ENCODE measurements at regions not wholly inside any gene's neighbourhood (a gene's known extent, or its start where the extent isn't known, plus 50 kb on each side); places are given as distances from the start of the nearest gene placed in this dataset.

DNA sequence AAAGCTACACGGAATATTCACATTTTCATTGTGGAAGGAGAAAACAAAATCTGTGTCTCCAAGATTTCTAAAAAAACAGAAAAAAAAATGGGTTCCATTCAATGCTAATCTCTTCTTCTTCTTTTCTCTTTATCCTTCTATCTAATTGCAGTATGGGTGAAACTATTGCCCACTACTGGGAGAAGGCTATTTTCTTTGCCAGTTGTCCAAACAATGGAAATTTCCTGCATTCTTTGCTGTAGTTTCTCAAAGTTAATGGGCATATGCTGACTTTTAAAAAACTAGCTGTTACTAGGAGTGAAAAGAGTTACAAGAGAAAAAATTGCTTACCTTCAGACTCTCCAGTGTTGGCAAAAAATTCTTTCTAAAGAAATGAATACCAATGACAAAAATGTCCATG, 179.3 kb upstream of the ANKRD28 start:
- FAIRE-seq (no peak), DNase-seq (no peak)
- no peaks in the 10 kb centered on the region for H3K9me3 ChIP-seq (ENCODE audit: control insufficient read depth in 2 of 3, insufficient read depth in 1 of 3, low read length in 3 of 3)
- H3K36me3 ChIP-seq (ENCODE audit: control insufficient read depth in 2 of 3, insufficient read depth in 3 of 3, low read length in 3 of 3) = no peaks in the 10 kb centered on the region
- no peak overlapping the region for H3K9ac ChIP-seq (ENCODE audit: low read length in 3 of 3)
- no peak for TF ChIP-seq CTCF (IDR thresholded peaks at IDR 0.05; ENCODE audit: borderline replicate concordance, extremely low read depth, insufficient read depth)
- no peak overlapping the region for H3K27ac ChIP-seq (ENCODE audit: low read depth in 2 of 2, low read length in 2 of 2)
- H3K4me1 ChIP-seq (ENCODE audit: control insufficient read depth in 2 of 3, insufficient read depth in 2 of 3, low read depth in 1 of 3, low read length in 3 of 3) = no peaks in the 10 kb centered on the region
- H3K27me3 ChIP-seq (ENCODE audit: control insufficient read depth, insufficient read depth, low read length) = no peaks in the 10 kb centered on the region
- H3K4me3 ChIP-seq (ENCODE audit: low read length in 3 of 3) = no peak overlapping the region
- intact Hi-C loops (cut with DNase I) = no loop called here

DNA sequence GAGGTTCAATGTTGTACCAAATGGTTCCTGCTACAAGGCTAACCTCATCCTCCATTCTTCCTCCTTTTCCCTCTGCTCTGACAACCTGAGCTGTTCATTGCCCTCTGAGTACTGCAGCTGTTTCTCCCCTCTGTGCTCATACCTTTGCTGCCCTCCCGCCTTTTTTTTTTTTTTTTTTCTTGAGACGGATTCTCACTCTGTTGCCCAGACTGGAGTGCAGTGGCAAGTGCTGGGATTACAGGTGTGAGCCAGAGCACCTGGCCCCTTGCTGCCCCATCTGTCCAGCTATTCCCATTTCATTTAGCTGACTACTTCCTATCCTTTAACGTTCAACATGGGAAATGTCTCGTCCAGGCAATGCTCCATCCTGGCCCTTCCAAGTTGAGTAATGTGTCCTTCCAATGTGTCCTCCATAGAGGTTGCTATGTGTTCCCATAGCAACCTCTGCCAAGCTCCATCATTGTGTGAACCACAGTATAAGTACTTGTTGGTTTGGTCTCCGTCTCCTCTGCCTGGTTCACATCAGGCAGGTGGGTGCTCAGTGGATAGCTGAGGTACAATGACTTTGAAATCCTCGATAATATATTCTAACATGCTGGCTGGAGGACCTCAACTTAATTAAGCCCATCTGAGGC, 179.9 kb upstream of the ANKRD28 start:
- intact Hi-C loops (cut with DNase I) = no loop called here
- Histone ChIP-seq H3K9me3 (ENCODE audit: control insufficient read depth in 2 of 3, insufficient read depth in 1 of 3, low read length in 3 of 3) (no peaks in the 10 kb centered on the region), H3K27ac (ENCODE audit: low read depth in 2 of 2, low read length in 2 of 2) (no peak overlapping the region), H3K9ac (ENCODE audit: low read length in 3 of 3) (no peak overlapping the region), H3K27me3 (ENCODE audit: control insufficient read depth, insufficient read depth, low read length) (no peaks in the 10 kb centered on the region), H3K4me3 (ENCODE audit: low read length in 3 of 3) (no peak overlapping the region), H3K4me1 (ENCODE audit: control insufficient read depth in 2 of 3, insufficient read depth in 2 of 3, low read depth in 1 of 3, low read length in 3 of 3) (no peaks in the 10 kb centered on the region), H3K36me3 (ENCODE audit: control insufficient read depth in 2 of 3, insufficient read depth in 3 of 3, low read length in 3 of 3) (no peaks in the 10 kb centered on the region)
- no peak for TF ChIP-seq CTCF (IDR thresholded peaks at IDR 0.05; ENCODE audit: borderline replicate concordance, extremely low read depth, insufficient read depth)
- DNase-seq (no peak), FAIRE-seq (no peak)

DNA sequence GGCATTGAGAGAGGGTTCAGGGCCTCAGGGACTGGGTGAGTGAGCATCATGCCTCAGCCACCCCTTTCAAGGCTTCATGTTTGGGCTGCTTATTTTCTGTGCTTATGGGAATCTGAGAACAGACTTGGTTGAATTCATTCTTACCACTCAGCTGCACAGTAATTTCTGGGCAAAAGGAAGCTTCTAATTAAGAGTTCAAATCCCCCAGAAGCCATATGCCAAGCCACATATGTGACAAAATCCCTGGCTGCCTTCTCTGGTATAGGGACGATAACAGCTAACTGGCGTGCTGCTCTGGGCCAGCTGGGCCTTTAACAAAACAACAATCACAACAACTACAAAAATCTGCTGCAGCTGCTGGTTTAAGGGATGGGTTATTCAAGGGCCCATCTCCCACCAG, 181.0 kb upstream of the ANKRD28 start:
- Histone ChIP-seq H3K27me3 (ENCODE audit: control insufficient read depth, insufficient read depth, low read length) (no peaks in the 10 kb centered on the region), H3K4me3 (ENCODE audit: low read length in 3 of 3) (no peak overlapping the region), H3K9me3 (ENCODE audit: control insufficient read depth in 2 of 3, insufficient read depth in 1 of 3, low read length in 3 of 3) (no peaks in the 10 kb centered on the region), H3K36me3 (ENCODE audit: control insufficient read depth in 2 of 3, insufficient read depth in 3 of 3, low read length in 3 of 3) (no peaks in the 10 kb centered on the region), H3K4me1 (ENCODE audit: control insufficient read depth in 2 of 3, insufficient read depth in 2 of 3, low read depth in 1 of 3, low read length in 3 of 3) (no peaks in the 10 kb centered on the region), H3K27ac (ENCODE audit: low read depth in 2 of 2, low read length in 2 of 2) (no peak overlapping the region), H3K9ac (ENCODE audit: low read length in 3 of 3) (no peak overlapping the region)
- intact Hi-C loops (cut with DNase I) = no loop called here
- DNase-seq = no peak
- no peak for TF ChIP-seq CTCF (IDR thresholded peaks at IDR 0.05; ENCODE audit: borderline replicate concordance, extremely low read depth, insufficient read depth)
- FAIRE-seq = no peak

DNA sequence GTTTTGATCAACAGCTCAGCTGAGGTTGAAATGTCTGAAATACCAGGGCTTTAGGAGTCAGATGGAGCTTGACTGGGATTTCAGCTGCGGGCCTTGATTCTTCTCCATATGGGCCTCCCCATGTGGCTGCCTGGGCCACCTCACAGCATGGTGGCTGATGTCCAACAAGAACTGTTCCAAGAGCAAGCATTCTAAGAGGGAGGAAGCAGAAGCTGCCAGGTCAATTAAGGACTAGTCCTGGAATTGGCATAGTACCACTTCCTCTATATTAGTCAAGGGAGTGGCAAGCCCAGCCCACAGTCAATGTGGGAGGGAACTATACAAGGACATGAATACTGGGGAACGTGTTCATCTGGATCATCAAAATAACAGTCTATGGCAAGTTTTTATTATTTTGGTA, 181.7 kb upstream of the ANKRD28 start:
- Histone ChIP-seq H3K27me3 (ENCODE audit: control insufficient read depth, insufficient read depth, low read length) (no peaks in the 10 kb centered on the region), H3K9ac (ENCODE audit: low read length in 3 of 3) (no peak overlapping the region), H3K9me3 (ENCODE audit: control insufficient read depth in 2 of 3, insufficient read depth in 1 of 3, low read length in 3 of 3) (no peaks in the 10 kb centered on the region), H3K27ac (ENCODE audit: low read depth in 2 of 2, low read length in 2 of 2) (no peak overlapping the region), H3K36me3 (ENCODE audit: control insufficient read depth in 2 of 3, insufficient read depth in 3 of 3, low read length in 3 of 3) (no peaks in the 10 kb centered on the region), H3K4me1 (ENCODE audit: control insufficient read depth in 2 of 3, insufficient read depth in 2 of 3, low read depth in 1 of 3, low read length in 3 of 3) (no peaks in the 10 kb centered on the region), H3K4me3 (ENCODE audit: low read length in 3 of 3) (no peak overlapping the region)
- intact Hi-C loops (cut with DNase I) = no loop called here
- FAIRE-seq (no peak), DNase-seq (no peak)
- TF ChIP-seq CTCF (IDR thresholded peaks at IDR 0.05; ENCODE audit: borderline replicate concordance, extremely low read depth, insufficient read depth) = no peak

Data from kidney (tissue), 13 donors.